HCT116 (cell line): ENCODE measurements at regions not wholly inside any gene's neighbourhood (a gene's known extent, or its start where the extent isn't known, plus 50 kb on each side); places are given as distances from the start of the nearest gene placed in this dataset.

Experiments
- ATAC-seq: fragments of 200-7000 bp; cut with Tn5 transposase; 2 replicates; pipeline ENCODE4 v1.9.1; 2020; ENCODE audit warnings: mild to moderate bottlenecking, moderate library complexity
- BruUV-seq: library from RNA; stranded (reverse); fragments of 400-500 nt; replicated peaks from 2 replicates; lab custom pipeline; 2021; lab: Mats Ljungman, UMichigan
- CTCF ChIA-PET: fragments of 300-600 bp; sonication (Branson Sonifier 250); formaldehyde crosslinking; loops from one replicate; lab custom pipeline; 2021; ENCODE audit warnings: antibody characterized with exemption; lab: Charles Lee
- POLR2A ChIA-PET: fragments of 300-600, 350-600 bp; sonication (Branson Sonifier 250); formaldehyde crosslinking; loops from one replicate; lab custom pipeline; 2021; ENCODE audit warnings: antibody characterized with exemption; lab: Charles Lee
- RAD21 ChIA-PET, 2 experiments: fragments of 300-600 bp; sonication (Branson Sonifier 250); formaldehyde crosslinking; loops; one replicate each; lab custom pipeline; 2023; ENCODE audit warnings: low total read pairs in 2 of 2; ENCODE audit not compliant: uncharacterized antibody in 2 of 2, unreplicated experiment in 2 of 2, low non-redundant PET in 1 of 2; lab: Charles Lee
- DNase-seq: peaks from one replicate; pipeline ENCODE4 v3.0.0-alpha.2; 2010; ENCODE audit warnings: low read depth, low spot score
- H2AFZ ChIP-seq: fragments of 200-600 bp; shearing (Covaris generic), sonication (generic); 2 replicates; pipeline ENCODE4 v1.6.1; 2017; ENCODE audit warnings: low read depth, mixed run types, mixed read lengths, antibody characterized with exemption, low read length; ENCODE audit not compliant: poor library complexity, severe bottlenecking
- H3K27ac ChIP-seq: 2 replicates; pipeline ENCODE4 v1.5.1; 2012; ENCODE audit warnings: low read depth, low read length
- H3K27me3 ChIP-seq: fragments of 200-600 bp; sonication (generic); 2 replicates; pipeline ENCODE4 v1.6.1; 2016; ENCODE audit warnings: mixed run types, low read length, mixed read lengths; ENCODE audit not compliant: insufficient read depth
- H3K36me3 ChIP-seq, 2 experiments: fragments of 200-500 bp in 1 of 2; fragments of 200-600 bp in 1 of 2; sonication (Bioruptor generic) in 1 of 2; sonication (generic) in 1 of 2; 2 replicates each; pipeline versions ENCODE4 v1.5.1 to v1.6.1; 2014 to 2016; ENCODE audit warnings: low read length in 2 of 2, inconsistent platforms in 1 of 2, mixed read lengths in 1 of 2, mixed run types in 1 of 2; ENCODE audit not compliant: insufficient read depth in 2 of 2, control insufficient read depth in 1 of 2
- H3K4me1 ChIP-seq, 2 experiments: fragments of 200-600 bp in 1 of 2; sonication (generic) in 1 of 2; 2 replicates each; pipeline versions ENCODE4 v1.5.1 to v1.6.1; 2012 to 2017; ENCODE audit warnings: low read length in 2 of 2, inconsistent platforms in 1 of 2, mild to moderate bottlenecking in 1 of 2, mixed read lengths in 1 of 2, mixed run types in 1 of 2, moderate library complexity in 1 of 2; ENCODE audit not compliant: insufficient read depth in 2 of 2, control insufficient read depth in 1 of 2
- H3K4me2 ChIP-seq: fragments of 200-600 bp; sonication (generic); 2 replicates; pipeline ENCODE4 v1.6.1; 2017; ENCODE audit warnings: mixed run types, low read length, mixed read lengths
- H3K4me3 ChIP-seq, 2 experiments: fragments of 200-600 bp in 1 of 2; sonication (generic) in 1 of 2; replicated peaks in 1 of 2; 2 replicates each; pipeline ENCODE4 v1.5.1; 2011 to 2016; ENCODE audit warnings: low read length in 2 of 2, control low read depth in 1 of 2, low read depth in 1 of 2, mild to moderate bottlenecking in 1 of 2, mixed read lengths in 1 of 2, mixed run types in 1 of 2
- H3K79me2 ChIP-seq: fragments of 200-600 bp; sonication (generic); 2 replicates; pipeline ENCODE4 v1.6.1; 2017; ENCODE audit warnings: mild to moderate bottlenecking, mixed run types, low read length, moderate library complexity, mixed read lengths; ENCODE audit not compliant: insufficient read depth
- H3K9ac ChIP-seq: fragments of 200-600 bp; sonication (generic); 2 replicates; pipeline ENCODE4 v1.6.1; 2016; ENCODE audit warnings: low read length, mixed read lengths
- H3K9me2 ChIP-seq: fragments of 200-600 bp; sonication (generic), shearing (Covaris generic); 2 replicates; pipeline ENCODE4 v1.6.1; 2017; ENCODE audit warnings: mixed run types, mild to moderate bottlenecking, moderate library complexity; ENCODE audit not compliant: insufficient read depth
- H3K9me3 ChIP-seq, 2 experiments: fragments of 200-500 bp in 1 of 2; fragments of 200-600 bp in 1 of 2; sonication (Bioruptor generic) in 1 of 2; sonication (generic) in 1 of 2; 2 replicates each; pipeline ENCODE4 v1.6.1; 2014 to 2017; ENCODE audit warnings: low read length in 2 of 2, mixed read lengths in 2 of 2, inconsistent platforms in 1 of 2, low read depth in 1 of 2, mild to moderate bottlenecking in 1 of 2, mixed run types in 1 of 2, moderate library complexity in 1 of 2; ENCODE audit not compliant: control insufficient read depth in 1 of 2, insufficient read depth in 1 of 2
- H4K20me1 ChIP-seq: fragments of 200-600 bp; sonication (generic), shearing (Covaris generic); 2 replicates; pipeline ENCODE4 v1.6.1; 2017; ENCODE audit warnings: mixed run types, mild to moderate bottlenecking, moderate library complexity; ENCODE audit not compliant: insufficient read depth
- ATF3 ChIP-seq: IDR thresholded peaks from 2 replicates; pipeline ENCODE4 v1.6.1; 2012
- CBX3 ChIP-seq: IDR thresholded peaks from 2 replicates; pipeline ENCODE4 v1.6.1; 2012; ENCODE audit warnings: low read depth
- CTCF ChIP-seq, 3 experiments: fragments of 200-600 bp in 1 of 3; sonication (generic) in 1 of 3; IDR thresholded peaks in 2 of 3; conservative IDR thresholded peaks in 1 of 3; 2 replicates each; pipeline ENCODE4 v1.5.1; 2012 to 2017; ENCODE audit warnings: low read depth in 2 of 3, low read length in 2 of 3, antibody characterized with exemption in 1 of 3, borderline replicate concordance in 1 of 3, control low read depth in 1 of 3, mild to moderate bottlenecking in 1 of 3, mixed read lengths in 1 of 3, mixed run types in 1 of 3, moderate library complexity in 1 of 3; ENCODE audit not compliant: insufficient read depth in 1 of 3
- ELF1 ChIP-seq: IDR thresholded peaks from 2 replicates; pipeline ENCODE4 v1.6.1; 2012; ENCODE audit warnings: low read depth, borderline replicate concordance
- EZH2 ChIP-seq: fragments of 200-600 bp; sonication (generic); IDR thresholded peaks from 2 replicates; pipeline ENCODE4 v1.6.1; 2017; ENCODE audit warnings: antibody characterized with exemption, mixed run types
- EZH2phosphoT487 ChIP-seq: fragments of 200-600 bp; IDR thresholded peaks from 2 replicates; pipeline ENCODE4 v1.6.1; 2018; ENCODE audit warnings: antibody characterized with exemption, borderline replicate concordance
- FOSL1 ChIP-seq: IDR thresholded peaks from 2 replicates; pipeline ENCODE4 v1.6.1; 2012; ENCODE audit warnings: low read depth
- JUND ChIP-seq: IDR thresholded peaks from 2 replicates; pipeline ENCODE4 v1.6.1; 2012
- POLR2A ChIP-seq: IDR thresholded peaks from 2 replicates; pipeline ENCODE4 v1.7.0; 2011; ENCODE audit warnings: borderline replicate concordance; ENCODE audit not compliant: insufficient read depth, insufficient read length; ENCODE audit errors: extremely low read depth
- POLR2AphosphoS5 ChIP-seq: IDR thresholded peaks from 2 replicates; pipeline ENCODE4 v1.6.1; 2011; ENCODE audit warnings: mild to moderate bottlenecking, low read depth, low read length, moderate library complexity
- RAD21 ChIP-seq: IDR thresholded peaks from 2 replicates; pipeline ENCODE4 v1.6.1; 2012; ENCODE audit warnings: low read depth, mild to moderate bottlenecking
- SIN3A ChIP-seq: IDR thresholded peaks from 2 replicates; pipeline ENCODE4 v1.6.1; 2012; ENCODE audit warnings: low read depth
- SP1 ChIP-seq: IDR thresholded peaks from 2 replicates; pipeline ENCODE4 v1.6.1; 2012; ENCODE audit warnings: low read depth
- SRF ChIP-seq: IDR thresholded peaks from 2 replicates; pipeline ENCODE4 v1.6.1; 2012; ENCODE audit warnings: low read depth
- TCF7L2 ChIP-seq: IDR thresholded peaks from 2 replicates; pipeline ENCODE4 v1.7.0; 2011; ENCODE audit warnings: borderline replicate concordance, inconsistent platforms; ENCODE audit not compliant: insufficient read depth, insufficient read length; ENCODE audit errors: extremely low read depth
- ZBTB33 ChIP-seq: IDR thresholded peaks from 2 replicates; pipeline ENCODE4 v1.6.1; 2011; ENCODE audit warnings: mild to moderate bottlenecking, low read length, moderate library complexity; ENCODE audit not compliant: insufficient replicate concordance; ENCODE audit errors: extremely low read depth
- ZFX ChIP-seq: fragments of 450-650 bp; IDR thresholded peaks from 2 replicates; pipeline ENCODE4 v1.6.1; 2017
- ZNF274 ChIP-seq: fragments of 200-500 bp; sonication (Bioruptor generic); IDR thresholded peaks from 2 replicates; pipeline ENCODE4 v1.6.1; 2014; ENCODE audit warnings: mild to moderate bottlenecking, low read depth, low read length, inconsistent platforms
- intact Hi-C: fragments of 100-400 bp; cut with micrococcal nuclease; formaldehyde crosslinking; loops from 2 replicates; pipeline ENCODE4 v1.10.0; 2022

GRCh38 chr12:85693093-85693665, 143.0 kb downstream of the RASSF9 start:
- Histone ChIP-seq H3K9me2 (no peaks in the 10 kb centered on the region), H3K4me2 (no peak overlapping the region), H3K9me3 (no peaks in the 10 kb centered on the region), H3K27ac (no peak overlapping the region), H3K79me2 (no peaks in the 10 kb centered on the region), H2AFZ (no peak overlapping the region), H4K20me1 (no peaks in the 10 kb centered on the region), H3K36me3 (no peaks in the 10 kb centered on the region), H3K4me3 (no peak overlapping the region), H3K27me3 (no peaks in the 10 kb centered on the region), H3K9ac (no peak overlapping the region), H3K4me1 (no peaks in the 10 kb centered on the region)
- ChIA-PET RAD21 (no interaction called here), CTCF (no interaction called here), POLR2A (no interaction called here)
- TF ChIP-seq JUND (no peak), POLR2AphosphoS5 (no peak), EZH2 (no peak), SP1 (no peak), EZH2phosphoT487 (no peak), CBX3 (no peak), ZFX (no peak), ZNF274 (no peak), TCF7L2 (no peak), SRF (no peak), FOSL1 (no peak), ZBTB33 (no peak), ELF1 (no peak), SIN3A (no peak), CTCF (IDR thresholded peaks at IDR 0.05 in 2 of 3, conservative IDR thresholded peaks at IDR 0.05 in 1 of 3; ENCODE audit: borderline replicate concordance in 1 of 3, insufficient read depth in 1 of 3, low read depth in 2 of 3, low read length in 2 of 3) (no peak), POLR2A (no peak), RAD21 (no peak), ATF3 (no peak)
- ATAC-seq = no peak
- DNase-seq = no peak
- no TSS peak for BruUV-seq
- intact Hi-C loops = no loop called here
